H9 (cell line): ENCODE measurements at regions not wholly inside any gene's neighbourhood (a gene's known extent, or its start where the extent isn't known, plus 50 kb on each side); places are given as distances from the start of the nearest gene placed in this dataset.

Source experiments
- DNase-seq: peaks from one replicate; pipeline ENCODE4 v3.0.0-alpha.2; 2017
- H2AFZ ChIP-seq: one replicate; pipeline ENCODE4 v1.6.1; 2013; ENCODE audit warnings: mild to moderate bottlenecking, low read length, control low read depth, moderate library complexity
- H2AK5ac ChIP-seq: 2 replicates; pipeline ENCODE4 v1.6.1; 2013; ENCODE audit warnings: low read length, control low read depth, mixed read lengths; ENCODE audit not compliant: insufficient read length
- H2BK120ac ChIP-seq: one replicate; pipeline ENCODE4 v1.6.1; 2013; ENCODE audit warnings: low read depth, mild to moderate bottlenecking, low read length, control low read depth, inconsistent platforms; ENCODE audit not compliant: poor library complexity, severe bottlenecking
- H2BK12ac ChIP-seq: 2 replicates; pipeline ENCODE4 v1.6.1; 2013; ENCODE audit warnings: low read length, control low read depth, mixed read lengths, low read depth; ENCODE audit not compliant: insufficient read length
- H2BK15ac ChIP-seq: 2 replicates; pipeline ENCODE4 v1.6.1; 2013; ENCODE audit warnings: low read depth, low read length, control low read depth
- H2BK20ac ChIP-seq: one replicate; pipeline ENCODE4 v1.6.1; 2013; ENCODE audit warnings: low read depth, mild to moderate bottlenecking, low read length, control low read depth, inconsistent platforms; ENCODE audit not compliant: poor library complexity, severe bottlenecking
- H2BK5ac ChIP-seq: 2 replicates; pipeline ENCODE4 v1.6.1; 2013; ENCODE audit warnings: low read length, control low read depth, mixed read lengths; ENCODE audit not compliant: insufficient read length
- H3K14ac ChIP-seq: 2 replicates; pipeline ENCODE4 v1.6.1; 2013; ENCODE audit warnings: low read length, control low read depth; ENCODE audit not compliant: insufficient read depth
- H3K18ac ChIP-seq: 2 replicates; pipeline ENCODE4 v1.6.1; 2013; ENCODE audit warnings: low read depth, mild to moderate bottlenecking, mixed read lengths, low read length, control low read depth; ENCODE audit not compliant: insufficient read length
- H3K23ac ChIP-seq: 2 replicates; pipeline ENCODE4 v1.6.1; 2013; ENCODE audit warnings: low read length, control low read depth, mixed read lengths, low read depth; ENCODE audit not compliant: insufficient read length
- H3K23me2 ChIP-seq: 2 replicates; pipeline ENCODE4 v1.6.1; 2013; ENCODE audit warnings: low read depth, mild to moderate bottlenecking, mixed read lengths, low read length, control low read depth; ENCODE audit not compliant: insufficient read length, poor library complexity, severe bottlenecking
- H3K27ac ChIP-seq: 2 replicates; pipeline ENCODE4 v1.5.1; 2013; ENCODE audit warnings: low read length, control low read depth, mixed read lengths, low read depth; ENCODE audit not compliant: insufficient read length
- H3K27me3 ChIP-seq: 2 replicates; pipeline ENCODE4 v1.6.1; 2013; ENCODE audit warnings: low read length, control low read depth, inconsistent platforms; ENCODE audit not compliant: insufficient read depth
- H3K4ac ChIP-seq: 2 replicates; pipeline ENCODE4 v1.6.1; 2013; ENCODE audit warnings: low read depth, mild to moderate bottlenecking, control low read depth, inconsistent platforms, low read length, moderate library complexity
- H3K4me1 ChIP-seq: 2 replicates; pipeline ENCODE4 v1.6.1; 2013; ENCODE audit warnings: low read length, control low read depth, inconsistent platforms; ENCODE audit not compliant: insufficient read depth
- H3K4me2 ChIP-seq: 2 replicates; pipeline ENCODE4 v1.6.1; 2013; ENCODE audit warnings: low read length, control low read depth, mixed read lengths; ENCODE audit not compliant: insufficient read length, insufficient read depth
- H3K56ac ChIP-seq: 2 replicates; pipeline ENCODE4 v1.6.1; 2013; ENCODE audit warnings: low read depth, mild to moderate bottlenecking, mixed read lengths, low read length, control low read depth; ENCODE audit not compliant: insufficient read length
- H3K79me1 ChIP-seq: 2 replicates; pipeline ENCODE4 v1.6.1; 2013; ENCODE audit warnings: low read depth, mild to moderate bottlenecking, moderate library complexity, low read length, control low read depth, inconsistent platforms; ENCODE audit not compliant: insufficient read depth, poor library complexity, severe bottlenecking
- H3K79me2 ChIP-seq: 2 replicates; pipeline ENCODE4 v1.6.1; 2013; ENCODE audit warnings: low read length, control low read depth, inconsistent platforms; ENCODE audit not compliant: insufficient read depth
- H3K9ac ChIP-seq: 2 replicates; pipeline ENCODE4 v1.6.1; 2013; ENCODE audit warnings: low read length, control low read depth, mixed read lengths; ENCODE audit not compliant: insufficient read length; ENCODE audit errors: extremely low read depth
- H3K9me3 ChIP-seq: one replicate; pipeline ENCODE4 v1.6.1; 2013; ENCODE audit warnings: low read depth, low read length, inconsistent platforms; ENCODE audit not compliant: control insufficient read depth
- H3T11ph ChIP-seq: one replicate; pipeline ENCODE4 v1.6.1; 2013; ENCODE audit warnings: mild to moderate bottlenecking, low read length, control low read depth, inconsistent platforms
- H4K20me1 ChIP-seq: one replicate; pipeline ENCODE4 v1.6.1; 2013; ENCODE audit not compliant: control insufficient read depth, insufficient read length, insufficient read depth
- H4K5ac ChIP-seq: 2 replicates; pipeline ENCODE4 v1.6.1; 2013; ENCODE audit warnings: low read depth, mild to moderate bottlenecking, mixed read lengths, low read length, control low read depth; ENCODE audit not compliant: insufficient read length
- H4K8ac ChIP-seq: replicated peaks from 2 replicates; pipeline ENCODE4 v1.6.1; 2013; ENCODE audit warnings: low read length, control low read depth, mixed read lengths, low read depth; ENCODE audit not compliant: insufficient read length
- H4K91ac ChIP-seq: 2 replicates; pipeline ENCODE4 v1.6.1; 2013; ENCODE audit warnings: low read depth, mild to moderate bottlenecking, moderate library complexity, mixed read lengths, low read length, control low read depth; ENCODE audit not compliant: insufficient read length
- H3K27ac Mint-ChIP-seq, 3 experiments: 2 replicates in 2 of 3; 3 replicates in 1 of 3; pipeline ENCODE4 v1.8.0; 2020 to 2021; ENCODE audit warnings: mixed read lengths in 3 of 3, mild to moderate bottlenecking in 1 of 3, moderate library complexity in 1 of 3
- H3K27me3 Mint-ChIP-seq: 2 replicates; pipeline ENCODE4 v1.8.0; 2021; ENCODE audit warnings: low read depth, mild to moderate bottlenecking, moderate library complexity, mixed read lengths
- H3K36me3 Mint-ChIP-seq, 3 experiments: 2 replicates in 2 of 3; 3 replicates in 1 of 3; pipeline ENCODE4 v1.8.0; 2020 to 2021; ENCODE audit warnings: low read depth in 3 of 3, mixed read lengths in 3 of 3; ENCODE audit not compliant: insufficient read depth in 1 of 3
- H3K4me1 Mint-ChIP-seq, 2 experiments: 2 replicates each; pipeline ENCODE4 v1.8.0; 2020; ENCODE audit warnings: mixed read lengths in 2 of 2
- H3K4me3 Mint-ChIP-seq, 2 experiments: 2 replicates in 1 of 2; 3 replicates in 1 of 2; pipeline ENCODE4 v1.8.0; 2020 to 2021; ENCODE audit warnings: mild to moderate bottlenecking in 2 of 2, mixed read lengths in 2 of 2, moderate library complexity in 1 of 2
- H3K9me3 Mint-ChIP-seq, 2 experiments: 2 replicates in 1 of 2; 3 replicates in 1 of 2; pipeline ENCODE4 v1.8.0; 2020; ENCODE audit warnings: mild to moderate bottlenecking in 2 of 2, mixed read lengths in 2 of 2, moderate library complexity in 1 of 2
- CTCF ChIP-seq: fragments of 200-600 bp; sonication (generic); conservative IDR thresholded peaks from 3 replicates; pipeline ENCODE4 v1.8.0; 2021; ENCODE audit warnings: antibody characterized with exemption, mild to moderate bottlenecking
- WGBS: extraction: QIAGEN DNeasy Blood & Tissue Kit; methylation state at CpG from one replicate; pipeline ENCODE4 v1.1.7; 2013; ENCODE audit warnings: missing lambda C conversion rate, low lambda C conversion rate, mixed read lengths; ENCODE audit not compliant: insufficient read length; ENCODE audit errors: extremely low coverage; 5-methylcytosine and 5-hydroxymethylcytosine counted together

DNA sequence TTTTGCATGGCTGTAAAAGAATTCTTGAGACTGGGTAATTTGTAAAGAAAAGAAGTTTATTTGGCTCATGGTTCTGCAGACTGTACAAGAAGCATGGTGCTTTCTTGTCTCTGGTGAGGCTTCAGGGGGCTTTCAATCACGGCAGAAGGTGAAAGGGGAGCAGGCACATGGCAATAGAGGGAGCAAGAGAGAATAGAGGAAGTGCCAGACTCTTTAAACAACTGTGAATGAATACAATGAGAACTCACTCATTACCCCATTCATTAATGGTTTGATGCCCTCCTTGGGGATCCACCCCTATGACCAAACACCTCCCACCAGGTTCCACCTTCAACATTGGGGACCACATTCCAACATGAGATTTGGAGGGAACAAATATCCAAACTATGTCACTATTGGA lies 463.5 kb downstream of the MTX2 start:
- Mint-ChIP-seq H3K9me3 (no peaks in the 10 kb centered on the region), H3K36me3 (no peaks in the 10 kb centered on the region), H3K4me3 (no peak overlapping the region), H3K27me3 (no peaks in the 10 kb centered on the region), H3K27ac (no peak overlapping the region), H3K4me1 (no peaks in the 10 kb centered on the region)
- Histone ChIP-seq H3K4ac (no peak overlapping the region), H3K56ac (no peak overlapping the region), H4K5ac (no peak overlapping the region), H3T11ph (no peak overlapping the region), H2BK12ac (no peak overlapping the region), H2AFZ (no peak overlapping the region), H3K23ac (no peak overlapping the region), H3K79me1 (no peaks in the 10 kb centered on the region), H2BK15ac (no peak overlapping the region), H2BK20ac (no peak overlapping the region), H3K9ac (no peak overlapping the region), H4K8ac (no peak overlapping the region), H2BK120ac (no peak overlapping the region), H3K27me3 (no peaks in the 10 kb centered on the region), H3K4me1 (no peaks in the 10 kb centered on the region), H3K4me2 (no peak overlapping the region), H3K14ac (no peak overlapping the region), H4K91ac (no peak overlapping the region), H3K18ac (no peak overlapping the region), H4K20me1 (no peaks in the 10 kb centered on the region), H2AK5ac (no peak overlapping the region), H3K27ac (no peak overlapping the region), H3K79me2 (no peaks in the 10 kb centered on the region), H3K23me2 (no peaks in the 10 kb centered on the region), H2BK5ac (no peak overlapping the region), H3K9me3 (no peaks in the 10 kb centered on the region)
- no CpG with 5 or more reads among the region's 1 CpG for WGBS
- no peak for DNase-seq
- TF ChIP-seq CTCF = no peak
